Heart left ventricle (tissue), 16 donors: ENCODE measurements at regions not wholly inside any gene's neighbourhood (a gene's known extent, or its start where the extent isn't known, plus 50 kb on each side); places are given as distances from the start of the nearest gene placed in this dataset.

Source experiments
- ATAC-seq, 4 donors: fragments of 200-7000 bp; cut with Tn5 transposase; one replicate each; pipeline ENCODE4 v1.9.1; 2020 to 2022; ENCODE audit warnings: moderate library complexity in 4 of 4, mild to moderate bottlenecking in 3 of 4, moderate number of reproducible peaks in 1 of 4
- DNase-seq, 5 donors: peaks; one replicate each; pipeline ENCODE4 v3.0.0-alpha.2; 2020
- H3K27ac ChIP-seq, 12 donors: fragments of 200-600 bp; sonication (generic) in 4 of 12; one replicate each; pipeline versions ENCODE4 v1.5.0 to v1.8.0; 2016 to 2022; ENCODE audit warnings: mild to moderate bottlenecking in 2 of 12
- H3K27me3 ChIP-seq, 9 donors: fragments of 200-600 bp; sonication (generic) in 2 of 9; one replicate each; pipeline versions ENCODE4 v1.5.1 to v1.8.0; 2016 to 2022; ENCODE audit warnings: mild to moderate bottlenecking in 3 of 9
- H3K36me3 ChIP-seq, 9 donors: fragments of 200-600 bp; sonication (generic) in 2 of 9; one replicate each; pipeline versions ENCODE4 v1.5.0 to v1.8.0; 2018 to 2022; ENCODE audit warnings: mild to moderate bottlenecking in 2 of 9
- H3K4me1 ChIP-seq, 12 donors: fragments of 200-600 bp; sonication (generic) in 4 of 12; one replicate each; pipeline versions ENCODE4 v1.5.0 to v1.8.0; 2016 to 2022; ENCODE audit warnings: mild to moderate bottlenecking in 3 of 12
- H3K4me3 ChIP-seq, 12 donors: fragments of 200-600 bp; sonication (generic) in 4 of 12; one replicate each; pipeline versions ENCODE4 v1.5.0 to v1.8.0; 2017 to 2022; ENCODE audit warnings: mild to moderate bottlenecking in 9 of 12, moderate library complexity in 4 of 12
- H3K9me3 ChIP-seq, 12 donors: fragments of 200-600 bp; sonication (generic) in 4 of 12; one replicate each; pipeline versions ENCODE4 v1.5.0 to v1.8.0; 2016 to 2022; ENCODE audit warnings: mild to moderate bottlenecking in 1 of 12
- CTCF ChIP-seq, 12 donors: fragments of 200-600 bp; sonication (generic) in 4 of 12; IDR thresholded peaks; one replicate each; pipeline versions ENCODE4 v1.5.0 to v1.8.0; 2018 to 2022; ENCODE audit warnings: antibody characterized with exemption in 12 of 12, mild to moderate bottlenecking in 5 of 12
- POLR2A ChIP-seq, 2 donors: fragments of 450-650 bp; IDR thresholded peaks; one replicate each; pipeline ENCODE4 v1.6.1; 2017; ENCODE audit warnings: antibody characterized with exemption in 2 of 2, mild to moderate bottlenecking in 2 of 2, moderate library complexity in 2 of 2
- WGBS, 4 donors: extraction: QIAGEN DNeasy Blood & Tissue Kit in 2 of 4; methylation state at CpG; one replicate each; pipeline versions ENCODE4 v1.1.5 to v1.1.7; 2013 to 2018; 5-methylcytosine and 5-hydroxymethylcytosine counted together
- intact Hi-C, 10 donors: fragments of 100-400 bp; cut with DNase I; formaldehyde crosslinking; loops; one replicate each; pipeline versions ENCODE4 v1.11.1 to v1.14.2; 2022
- donor health status: ischemic (EF 13 %, LVEDD 7.1; RV severe dilation, severe dysfunction).
- donor health status: healthy with polysubstance abuse.
- donor health status: DM: no; HTN: yes; CAD: no.
- donor health status: DM: no; HTN: no; CAD: no.
- donor health status: ischemic (EF 25% LVEDD 6.9; RV normal size, moderate dysfunction).
- donor health status: ischemic (EF 25% LVEDD 5.7; RV mildly dilated, moderate dysfunction).
- donor health status: healthy.
- donor health status: DM: yes; HTN: yes; CAD: no.
- donor health status: ischemic (EF 35%, LVEDD 5.7; RV mildly dilated, moderate dysfunction).
- donor health status: nonischemic (EF 11% LVEDD 7.7; RV severe dilation, severe dysfunction).
- donor health status: DM: yes; HTN: yes; CAD: no.
- donor health status: PGD.
- donor health status: ischemic (EF 29% LVEDD 5.4; RV normal size, mild dysfunction).
- donor health status: nonischemic (EF 23%, LVEDD 6.1; RV moderate dilation, normal function).

- ATAC-seq = no peak
- no peaks in the 10 kb centered on the region for H3K4me1 ChIP-seq
- H3K4me3 ChIP-seq = no peak overlapping the region
- intact Hi-C loops = no loop called here
- TF ChIP-seq CTCF (IDR thresholded peaks at IDR 0.05) (no peak), POLR2A (IDR thresholded peaks at IDR 0.05) (no peak)
- no peak overlapping the region for H3K27ac ChIP-seq
- H3K27me3 ChIP-seq = peaks cover 0 to 30% (median 0%) of the 10 kb centered on the region in 9 donors
- WGBS, 4 donors = 42 to 72% (median 47%) methylated on average over 3 to 4 of the region's 4 CpGs
- no peaks in the 10 kb centered on the region for H3K36me3 ChIP-seq
- DNase-seq = no peak
- H3K9me3 ChIP-seq = peaks cover 0 to 5% (median 0%) of the 10 kb centered on the region in 12 donors
These were observed 207.6 kb upstream of the CDH4 start for GRCh38 chr20:61044499-61044898.

GRCh38 chr20:61045091-61045490 is 207.0 kb upstream of the CDH4 start:
- ATAC-seq = no peak
- no peak overlapping the region for H3K4me3 ChIP-seq
- 89 to 95% (median 95%) methylated on average over 1 of the region's 1 CpG for WGBS, 4 donors
- H3K36me3 ChIP-seq = no peaks in the 10 kb centered on the region
- intact Hi-C loops = no loop called here
- peaks cover 0 to 30% (median 0%) of the 10 kb centered on the region in 9 donors for H3K27me3 ChIP-seq
- no peak for DNase-seq
- peaks cover 0 to 5% (median 0%) of the 10 kb centered on the region in 12 donors for H3K9me3 ChIP-seq
- no peak for TF ChIP-seq CTCF (IDR thresholded peaks at IDR 0.05)
- no peak for TF ChIP-seq POLR2A (IDR thresholded peaks at IDR 0.05)
- H3K27ac ChIP-seq = no peak overlapping the region
- no peaks in the 10 kb centered on the region for H3K4me1 ChIP-seq

GRCh38 chr20:61045876-61046585 is 206.0 kb upstream of the CDH4 start:
- Histone ChIP-seq H3K36me3 (no peaks in the 10 kb centered on the region), H3K9me3 (peaks cover 0 to 5% (median 0%) of the 10 kb centered on the region in 12 donors), H3K27ac (no peak overlapping the region), H3K4me1 (no peaks in the 10 kb centered on the region), H3K27me3 (peaks cover 0 to 30% (median 0%) of the 10 kb centered on the region in 9 donors), H3K4me3 (no peak overlapping the region)
- intact Hi-C loops = no loop called here
- ATAC-seq = peak in 1 of 4 donors; percentile 55
- DNase-seq = peak in 1 of 5 donors; percentile 45
- WGBS, 4 donors = 55 to 77% (median 64%) methylated on average over 3 of the region's 3 CpGs
- TF ChIP-seq CTCF (IDR thresholded peaks at IDR 0.05) (no peak), POLR2A (IDR thresholded peaks at IDR 0.05) (no peak)

GRCh38 chr20:61046721-61047351 is 205.2 kb upstream of the CDH4 start:
- TF ChIP-seq POLR2A (IDR thresholded peaks at IDR 0.05) (no peak), CTCF (IDR thresholded peaks at IDR 0.05) (no peak)
- Histone ChIP-seq H3K4me3 (no peak overlapping the region), H3K4me1 (no peaks in the 10 kb centered on the region), H3K27ac (no peak overlapping the region), H3K27me3 (peaks cover 0 to 28% (median 0%) of the 10 kb centered on the region in 9 donors), H3K9me3 (peaks cover 0 to 5% (median 0%) of the 10 kb centered on the region in 12 donors), H3K36me3 (no peaks in the 10 kb centered on the region)
- intact Hi-C loops = no loop called here
- 79 to 84% (median 83%) methylated on average over 9 of the region's 9 CpGs for WGBS, 4 donors
- DNase-seq = no peak
- no peak for ATAC-seq
